Omental fat pad (tissue), 3 donors: ENCODE measurements at regions not wholly inside any gene's neighbourhood (a gene's known extent, or its start where the extent isn't known, plus 50 kb on each side); places are given as distances from the start of the nearest gene placed in this dataset.

ENCODE experiments used
- ATAC-seq: fragments of 150-250 bp; one replicate; pipeline ENCODE4 v1.9.1; 2016; ENCODE audit warnings: mild to moderate bottlenecking, moderate library complexity; ENCODE audit not compliant: low FRiP score
- DNase-seq: peaks from one replicate; pipeline ENCODE4 v3.0.0-alpha.2; 2019; ENCODE audit warnings: low spot score
- TF ChIP-seq, protein P1 (sequence below), 3 donors: fragments of 450-650 bp; IDR thresholded peaks; one replicate each; pipeline ENCODE4 v1.5.1; 2016 to 2017; ENCODE audit warnings: antibody characterized with exemption in 3 of 3, mild to moderate bottlenecking in 3 of 3, moderate library complexity in 2 of 3

DNA sequence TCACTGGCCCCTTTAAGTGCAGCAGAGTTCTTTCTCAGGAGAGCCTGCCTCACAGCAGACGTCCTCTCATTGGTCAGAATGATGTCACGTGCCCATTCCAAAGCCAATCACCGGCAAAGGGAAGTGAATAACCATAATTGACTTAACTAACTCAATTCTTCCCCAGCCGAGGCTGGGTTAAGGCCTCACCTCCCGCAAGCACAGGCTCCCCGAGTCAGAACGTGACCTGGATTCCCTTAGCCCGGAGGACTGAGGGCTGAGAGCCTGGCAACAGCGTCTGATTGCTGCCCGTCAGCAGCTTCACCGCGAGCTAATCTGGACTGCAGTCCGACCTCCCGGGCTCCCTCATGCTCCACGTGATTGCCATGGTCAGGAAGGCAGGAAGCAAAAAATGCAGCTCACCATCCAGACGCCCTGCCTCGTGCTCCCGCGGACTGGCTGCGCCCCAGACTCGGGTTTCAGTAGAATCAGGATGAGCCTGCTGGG is 92.1 kb upstream of the FZD10 start:
- TF ChIP-seq, protein P1, sequence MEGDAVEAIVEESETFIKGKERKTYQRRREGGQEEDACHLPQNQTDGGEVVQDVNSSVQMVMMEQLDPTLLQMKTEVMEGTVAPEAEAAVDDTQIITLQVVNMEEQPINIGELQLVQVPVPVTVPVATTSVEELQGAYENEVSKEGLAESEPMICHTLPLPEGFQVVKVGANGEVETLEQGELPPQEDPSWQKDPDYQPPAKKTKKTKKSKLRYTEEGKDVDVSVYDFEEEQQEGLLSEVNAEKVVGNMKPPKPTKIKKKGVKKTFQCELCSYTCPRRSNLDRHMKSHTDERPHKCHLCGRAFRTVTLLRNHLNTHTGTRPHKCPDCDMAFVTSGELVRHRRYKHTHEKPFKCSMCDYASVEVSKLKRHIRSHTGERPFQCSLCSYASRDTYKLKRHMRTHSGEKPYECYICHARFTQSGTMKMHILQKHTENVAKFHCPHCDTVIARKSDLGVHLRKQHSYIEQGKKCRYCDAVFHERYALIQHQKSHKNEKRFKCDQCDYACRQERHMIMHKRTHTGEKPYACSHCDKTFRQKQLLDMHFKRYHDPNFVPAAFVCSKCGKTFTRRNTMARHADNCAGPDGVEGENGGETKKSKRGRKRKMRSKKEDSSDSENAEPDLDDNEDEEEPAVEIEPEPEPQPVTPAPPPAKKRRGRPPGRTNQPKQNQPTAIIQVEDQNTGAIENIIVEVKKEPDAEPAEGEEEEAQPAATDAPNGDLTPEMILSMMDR (IDR thresholded peaks at IDR 0.05) = no peak
- peak; percentile 25 for DNase-seq
- ATAC-seq = peak; percentile 44

DNA sequence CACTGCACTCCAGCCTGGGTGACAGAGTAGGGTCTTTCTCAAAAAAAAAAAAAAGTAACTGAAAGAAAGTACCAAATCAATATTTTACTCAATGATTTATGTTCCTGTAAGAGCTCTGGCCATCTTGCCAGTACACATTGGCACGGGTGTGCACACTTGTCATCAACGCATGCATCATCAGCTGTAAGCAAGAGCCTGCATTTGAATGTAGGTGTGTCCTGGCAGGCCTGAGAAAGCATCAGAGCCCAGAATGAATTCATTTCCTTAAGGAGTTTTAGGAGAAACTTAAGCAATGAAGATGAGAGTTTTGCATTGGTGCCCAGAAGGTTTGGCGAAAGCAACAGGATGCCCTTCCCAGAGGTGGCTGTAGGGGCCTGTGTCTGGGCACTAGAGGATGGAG is 88.5 kb upstream of the FZD10 start:
- TF ChIP-seq, protein P1 (IDR thresholded peaks at IDR 0.05) = no peak
- DNase-seq = no peak
- ATAC-seq = no peak

DNA sequence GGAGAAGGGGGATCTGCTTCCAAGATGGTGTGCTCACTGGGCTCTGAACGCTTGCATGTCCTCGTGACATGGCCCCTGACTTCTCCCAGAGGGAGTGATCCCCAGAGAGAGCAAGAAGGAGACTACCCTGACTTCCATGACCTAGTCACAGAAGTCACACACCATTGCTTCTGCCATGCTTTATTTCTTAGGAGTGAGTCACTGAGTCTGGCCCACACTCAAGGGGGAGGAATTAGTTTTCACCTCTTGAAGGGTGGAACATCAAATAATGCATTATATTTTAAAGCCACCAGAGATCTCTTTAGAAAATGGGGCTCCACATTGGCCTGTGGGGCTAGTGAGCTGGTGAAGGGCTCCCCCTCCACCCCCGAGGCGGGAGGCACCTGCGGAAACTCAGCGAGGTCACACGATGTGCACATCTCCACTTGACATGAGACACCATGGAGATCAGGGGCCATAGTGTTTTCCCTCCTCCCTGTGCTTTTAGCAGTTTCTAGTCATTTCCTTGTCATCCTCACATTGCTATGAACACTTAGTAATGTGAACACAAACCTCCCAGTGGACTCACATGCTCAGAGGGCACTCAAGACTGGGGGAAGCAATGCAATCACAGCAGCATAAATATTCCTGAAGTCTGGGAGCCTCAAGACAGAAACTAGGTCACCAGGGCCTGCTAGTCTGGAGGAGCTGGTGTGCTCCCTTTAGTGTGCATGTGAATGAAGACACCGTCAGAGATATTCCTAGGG is 87.4 kb upstream of the FZD10 start:
- TF ChIP-seq, protein P1 (IDR thresholded peaks at IDR 0.05) = no peak
- DNase-seq = no peak
- no peak for ATAC-seq

DNA sequence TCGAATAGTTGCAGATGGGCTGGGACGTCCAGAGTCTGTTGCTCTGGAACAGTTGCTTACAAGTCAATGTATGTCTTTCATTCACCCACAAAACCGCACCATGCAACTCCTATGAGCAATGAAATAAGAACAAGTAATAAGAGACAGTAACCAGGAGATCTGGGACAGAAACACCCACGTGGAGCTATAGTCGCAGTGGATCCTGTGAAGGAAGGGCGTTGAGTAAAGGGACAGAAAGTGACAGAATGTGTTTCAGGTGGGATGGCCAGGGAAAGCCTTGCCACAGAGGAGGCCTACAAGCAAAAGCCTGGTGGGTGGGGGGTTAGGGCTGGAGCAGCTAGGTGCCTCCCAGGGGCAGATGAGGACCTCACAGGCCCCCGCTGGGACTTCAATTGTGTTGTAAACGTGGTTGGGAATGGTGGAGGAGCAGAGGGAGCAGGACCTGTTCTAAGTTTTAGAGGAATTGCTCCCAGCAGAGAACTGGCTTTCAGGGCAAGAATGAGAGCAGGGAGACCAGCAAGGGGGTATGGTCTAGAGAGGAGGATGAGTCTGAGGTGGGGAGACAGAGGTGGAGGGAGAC is 86.7 kb upstream of the FZD10 start:
- TF ChIP-seq, protein P1 (IDR thresholded peaks at IDR 0.05) = no peak
- no peak for DNase-seq
- no peak for ATAC-seq

DNA sequence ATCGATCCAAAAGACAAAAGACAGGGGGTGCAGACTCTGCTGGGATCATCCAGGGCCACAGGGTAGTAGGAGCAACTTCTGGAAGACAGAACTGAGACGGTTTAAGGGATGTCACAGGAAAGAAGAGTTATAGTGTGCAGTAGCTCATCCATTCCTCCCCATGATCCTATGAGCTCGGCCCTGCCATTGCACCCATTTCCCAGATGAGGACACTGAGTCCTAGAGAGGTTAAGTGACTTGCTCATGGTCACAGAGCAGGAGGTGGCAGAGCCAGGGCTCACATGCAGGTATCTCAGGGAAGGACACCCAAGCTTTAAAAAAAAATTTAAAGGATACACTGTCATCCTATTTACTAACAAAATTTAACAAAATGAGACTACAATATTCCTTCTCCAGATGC is 86.1 kb upstream of the FZD10 start:
- TF ChIP-seq, protein P1 (IDR thresholded peaks at IDR 0.05) = no peak
- DNase-seq (no peak), ATAC-seq (no peak)

DNA sequence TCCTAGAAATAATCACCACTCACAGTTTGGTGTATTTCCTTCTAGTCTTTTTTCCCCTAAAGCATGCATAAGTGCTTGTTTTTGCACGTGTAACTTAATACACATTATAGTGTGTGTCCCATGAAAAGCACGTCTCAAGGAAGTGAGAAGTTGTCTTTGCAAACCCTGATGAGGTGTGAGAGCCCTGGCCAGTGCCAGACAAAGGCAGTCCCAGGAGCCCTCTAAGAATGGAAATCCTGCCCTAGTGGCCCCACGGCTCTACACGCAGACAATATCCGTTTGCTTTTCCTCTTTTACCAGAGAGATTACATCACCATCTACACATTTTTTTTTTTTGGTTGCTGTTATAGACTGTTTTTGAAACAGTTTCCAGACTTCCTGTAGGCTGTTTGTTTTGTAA is 85.5 kb upstream of the FZD10 start:
- ATAC-seq (no peak), DNase-seq (no peak)
- TF ChIP-seq, protein P1 (IDR thresholded peaks at IDR 0.05) = no peak

DNA sequence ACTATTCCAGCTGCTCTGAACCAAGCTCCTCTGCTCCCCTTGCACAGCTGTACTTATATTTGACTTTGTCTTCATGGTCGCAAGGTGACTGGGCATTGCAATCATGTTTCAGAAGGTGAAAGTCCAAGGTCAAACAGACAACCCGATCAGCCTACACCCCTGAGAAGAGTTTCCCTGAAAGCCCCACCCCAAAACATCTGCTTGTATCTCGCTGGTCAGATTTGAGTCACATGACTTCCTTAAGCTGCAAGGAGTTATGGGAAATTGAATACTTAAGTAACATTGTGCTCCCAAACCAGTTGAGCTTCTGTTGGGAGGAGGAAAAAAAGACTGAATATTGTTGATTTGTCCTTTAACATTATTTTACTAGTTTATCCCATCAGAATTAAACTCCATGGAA is 83.4 kb upstream of the FZD10 start:
- TF ChIP-seq, protein P1 (IDR thresholded peaks at IDR 0.05) = no peak
- DNase-seq (no peak), ATAC-seq (no peak)
